ELF-1 (cell line): ENCODE measurements at regions not wholly inside any gene's neighbourhood (a gene's known extent, or its start where the extent isn't known, plus 50 kb on each side); places are given as distances from the start of the nearest gene placed in this dataset.

Experiments
- DNase-seq: peaks from one replicate; pipeline ENCODE4 v3.0.0-alpha.2; 2016; ENCODE audit warnings: low read depth, low spot score

DNA sequence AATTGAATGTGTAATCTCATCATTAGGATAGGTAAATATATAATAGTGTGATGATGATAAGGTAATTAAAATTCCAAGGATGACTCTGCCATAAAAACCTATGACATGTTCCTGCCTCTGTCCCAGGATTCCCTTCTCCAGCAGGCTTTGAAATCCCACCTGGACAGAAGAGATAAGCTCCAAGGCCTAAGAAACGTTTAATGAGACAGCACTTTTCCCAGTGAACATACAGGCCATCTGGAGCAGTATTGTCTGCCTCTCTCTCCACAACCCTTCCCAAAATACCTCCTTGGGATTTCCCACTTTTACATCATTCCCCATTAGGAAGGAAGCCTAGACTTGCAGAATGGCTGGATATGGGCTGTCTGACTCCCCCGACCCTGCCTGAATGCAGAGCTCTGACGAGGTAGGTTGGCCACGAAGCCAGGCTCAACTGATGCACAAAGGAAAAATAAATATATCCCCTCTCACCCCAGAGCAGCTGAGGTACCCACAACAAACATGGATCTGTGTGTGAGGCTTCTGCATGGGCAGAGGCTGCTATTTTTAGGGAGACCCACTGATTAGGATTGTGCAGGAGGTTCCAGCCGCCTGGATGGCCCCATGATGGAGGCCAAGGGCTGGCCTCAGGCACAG lies 71.0 kb downstream of the TMPRSS5 start:
- no peak for DNase-seq

DNA sequence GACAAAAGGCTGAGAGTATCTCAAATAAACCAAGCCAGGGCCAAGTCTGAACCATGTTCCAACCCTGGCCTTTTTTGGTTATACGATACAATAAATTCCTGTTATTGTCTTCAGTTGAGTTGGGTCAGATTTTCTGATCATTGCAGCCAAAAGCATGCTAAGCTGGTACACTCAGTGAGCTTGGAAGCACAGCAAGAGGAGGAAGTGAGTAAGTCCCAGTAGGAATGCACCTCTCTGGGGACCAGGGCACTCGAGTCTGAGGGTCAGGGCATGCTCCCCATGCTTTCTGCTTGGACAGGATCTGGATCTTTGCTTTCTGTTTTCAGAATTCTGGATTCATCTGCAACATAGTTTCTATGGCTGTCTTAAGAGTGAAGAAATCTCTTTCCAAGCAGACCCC lies 73.1 kb downstream of the TMPRSS5 start:
- no peak for DNase-seq

GRCh38 chr11:113629562-113629961 lies 76.5 kb downstream of the TMPRSS5 start:
- no peak for DNase-seq

DNA sequence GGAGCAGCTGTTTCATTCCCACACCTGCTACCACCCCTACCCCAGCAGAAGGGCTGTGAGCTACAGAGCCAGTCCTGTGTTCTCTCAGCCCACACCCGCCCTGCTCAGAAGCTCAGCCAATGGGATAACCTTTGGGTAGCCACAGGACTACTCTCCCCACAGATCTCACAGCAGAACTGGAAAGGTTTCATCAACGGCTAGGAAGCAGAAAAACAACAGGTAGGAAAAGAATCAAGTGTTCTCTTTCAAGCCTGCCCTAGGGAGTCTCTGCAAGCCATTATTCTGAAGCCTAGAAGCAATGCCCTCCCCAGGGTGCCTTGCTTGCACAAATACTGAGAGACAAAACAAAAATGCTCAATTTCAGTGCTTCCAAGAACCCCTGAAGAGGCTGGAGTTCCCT lies 77.2 kb downstream of the TMPRSS5 start:
- peak; percentile 66 for DNase-seq

DNA sequence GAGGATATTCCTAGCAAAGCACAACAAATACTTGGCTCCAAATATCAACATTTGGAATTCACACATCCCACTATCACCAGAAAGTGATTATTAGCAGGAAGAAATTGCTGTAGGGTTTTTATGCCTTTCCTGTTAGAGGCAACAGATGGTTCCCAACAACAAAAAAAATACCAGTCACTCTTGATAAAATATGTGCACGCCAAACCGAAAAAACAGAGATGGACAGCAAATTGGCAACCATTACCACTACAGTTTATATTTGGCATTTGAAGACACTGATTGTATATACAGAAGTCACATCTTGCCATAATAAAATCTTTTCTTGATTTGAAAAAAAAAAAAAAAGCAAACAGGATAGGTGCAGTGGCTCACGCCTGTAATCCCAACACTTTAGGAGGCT lies 78.2 kb downstream of the TMPRSS5 start:
- no peak for DNase-seq

- no peak for DNase-seq
Observed at GRCh38 chr11:113627297-113627696, 78.8 kb downstream of the TMPRSS5 start.

- DNase-seq: no peak
Observed at GRCh38 chr11:113626736-113627135, 79.4 kb downstream of the TMPRSS5 start.

- DNase-seq: no peak
Observed at GRCh38 chr11:113623114-113623513, 83.0 kb downstream of the TMPRSS5 start.

DNA sequence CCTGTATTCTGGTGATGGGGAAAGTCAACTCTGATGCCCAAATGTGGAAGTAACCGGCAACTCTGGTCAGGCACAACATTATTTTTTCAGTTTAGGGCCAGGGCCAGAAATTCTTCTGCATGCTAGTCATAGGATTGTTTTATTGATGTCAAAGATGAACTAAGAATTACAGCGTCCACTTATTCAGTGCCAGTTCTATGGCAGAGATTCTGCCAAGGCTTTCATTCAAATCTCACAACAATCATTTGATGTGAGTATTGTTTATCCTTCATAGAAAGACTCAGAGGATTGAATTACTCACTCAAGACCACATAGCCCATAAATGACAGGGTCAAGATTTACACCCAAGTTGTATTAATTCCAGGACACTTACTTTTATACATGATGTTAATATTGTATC lies 87.7 kb downstream of the TMPRSS5 start:
- no peak for DNase-seq

GRCh38 chr11:113615773-113616172 lies 90.3 kb downstream of the TMPRSS5 start:
- no peak for DNase-seq

- peak; percentile 27 for DNase-seq
Observed at GRCh38 chr11:113615098-113615497, 91.0 kb downstream of the TMPRSS5 start.

DNA sequence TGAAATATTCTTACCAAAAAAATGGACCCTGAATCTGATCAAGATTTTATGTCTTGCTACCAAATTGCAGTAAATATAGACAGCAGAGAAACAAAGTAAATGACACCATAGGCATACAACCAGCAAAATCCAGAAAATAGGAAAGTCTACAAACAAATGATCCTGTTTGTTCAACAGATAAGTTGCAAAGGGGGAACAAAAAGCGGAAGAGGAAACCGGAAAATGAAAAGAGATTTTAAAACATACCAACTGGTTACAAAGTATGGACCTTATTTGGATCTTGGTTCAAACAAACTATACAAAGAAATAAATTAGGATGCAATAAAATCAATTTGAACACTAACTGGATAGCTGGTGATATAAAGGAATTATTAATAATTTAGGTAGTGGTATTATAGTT lies 92.0 kb downstream of the TMPRSS5 start:
- no peak for DNase-seq

DNA sequence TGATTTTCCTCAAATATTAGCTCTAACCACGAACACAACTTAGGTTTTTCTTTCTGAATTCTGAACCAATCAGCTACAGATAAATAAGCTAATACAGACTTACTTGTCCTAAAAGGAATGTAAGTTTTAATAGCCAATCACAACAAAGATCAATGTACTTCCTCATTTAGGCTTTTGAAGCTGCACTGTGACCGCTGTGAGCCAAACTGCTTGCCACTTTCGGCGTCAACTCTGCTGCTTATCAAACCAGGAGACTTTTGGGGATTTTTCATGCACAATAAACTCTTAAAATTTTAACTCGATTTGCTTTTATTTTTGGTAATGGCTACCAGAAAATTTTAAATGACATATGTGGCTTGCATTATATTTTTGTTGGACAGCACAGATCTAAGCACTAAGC lies 92.5 kb downstream of the TMPRSS5 start:
- no peak for DNase-seq

DNA sequence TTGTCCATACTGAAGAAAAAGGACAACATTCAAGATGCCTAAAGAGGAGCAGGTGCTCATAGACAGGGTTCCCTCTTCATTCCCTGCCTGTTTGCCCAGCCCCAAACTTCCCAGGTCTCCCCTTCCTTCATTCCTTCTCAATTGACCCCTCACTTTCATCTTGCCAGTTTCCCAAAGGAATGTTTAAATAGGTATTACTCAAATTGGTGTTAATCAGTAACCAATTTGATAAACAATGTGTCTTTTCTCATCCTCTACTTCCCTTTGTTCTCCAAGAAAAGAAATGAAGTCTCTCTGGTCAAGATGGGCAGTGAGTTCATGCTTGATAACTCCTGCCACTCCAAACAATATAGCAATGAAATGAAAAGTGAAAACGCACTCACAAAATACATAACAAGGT lies 101.9 kb downstream of the TMPRSS5 start:
- DNase-seq: no peak

- no peak for DNase-seq
Observed at GRCh38 chr11:113603277-113604059, 102.6 kb downstream of the TMPRSS5 start.

DNA sequence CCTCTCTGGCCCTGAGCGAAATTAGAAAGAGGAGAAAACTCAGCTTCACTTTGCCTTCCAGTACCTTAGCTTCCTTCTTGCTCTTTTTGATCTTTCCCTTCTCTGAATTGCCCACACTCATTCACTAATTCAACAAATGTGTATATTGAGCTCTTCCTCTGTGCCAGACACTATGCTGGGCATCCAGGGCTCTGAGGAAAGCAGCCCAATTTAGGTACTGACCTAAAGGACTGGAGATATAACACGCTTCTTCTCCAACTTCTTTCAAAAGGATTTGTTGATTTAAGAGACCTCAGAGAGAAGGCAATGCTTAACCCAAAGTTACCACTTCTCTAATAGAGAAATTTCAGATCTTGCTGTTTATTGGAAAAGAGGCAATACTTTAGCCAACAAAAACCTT lies 103.6 kb downstream of the TMPRSS5 start:
- DNase-seq: no peak

DNA sequence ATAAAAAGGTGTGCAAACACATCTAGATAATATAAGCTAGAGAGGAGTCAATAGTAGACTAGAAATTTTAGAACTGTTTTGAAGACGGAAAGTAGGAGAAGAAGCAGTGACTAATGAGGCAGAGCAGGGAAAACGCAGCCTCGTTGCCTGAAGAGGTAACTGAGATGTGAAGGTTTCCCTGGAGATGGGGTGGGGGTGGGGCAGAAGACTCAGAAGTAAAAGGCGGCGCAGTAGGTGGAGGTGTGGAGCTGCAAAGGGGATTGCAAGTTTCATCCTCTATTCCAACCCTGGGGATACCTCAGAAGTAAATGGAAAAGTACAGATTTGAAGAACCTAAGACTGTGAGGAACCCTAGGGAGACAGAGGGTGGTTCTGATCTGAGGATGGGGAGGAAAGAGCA lies 109.5 kb downstream of the TMPRSS5 start:
- no peak for DNase-seq

DNA sequence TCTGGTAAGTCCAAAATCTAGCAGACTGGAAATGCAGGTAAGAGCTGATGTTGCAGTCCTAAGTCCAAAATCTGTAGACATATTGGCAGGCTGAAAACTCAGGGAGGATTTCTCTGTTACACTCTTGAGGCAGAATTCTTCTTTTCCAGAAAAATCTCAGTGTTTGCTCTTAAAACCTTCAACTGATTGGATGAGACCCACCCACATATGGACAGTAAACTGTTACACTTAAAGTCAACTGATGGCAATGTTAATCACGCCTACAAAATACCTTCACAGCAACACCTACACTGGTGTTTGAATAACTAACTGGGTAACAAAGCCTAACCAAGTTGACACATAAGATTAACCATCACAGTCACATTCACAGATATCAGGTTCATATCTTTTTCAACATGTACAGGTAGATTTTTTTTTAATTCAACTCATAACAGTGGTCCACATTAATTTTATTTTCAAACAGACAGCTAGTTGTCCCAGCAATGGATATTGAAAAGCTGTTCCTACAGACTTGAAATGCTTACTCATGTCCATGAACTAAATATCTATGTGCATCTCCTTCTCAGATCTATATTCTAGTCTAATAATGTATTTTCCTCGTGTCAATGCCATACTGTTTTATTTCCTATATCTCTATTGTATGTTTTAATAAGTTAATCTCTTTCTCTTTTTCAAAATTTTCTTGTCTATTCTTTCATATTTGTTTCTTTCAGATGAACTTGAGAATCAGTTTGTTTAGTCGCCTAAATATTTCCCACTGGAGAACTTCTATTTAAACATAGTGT lies 110.1 kb downstream of the TMPRSS5 start:
- DNase-seq: no peak

DNA sequence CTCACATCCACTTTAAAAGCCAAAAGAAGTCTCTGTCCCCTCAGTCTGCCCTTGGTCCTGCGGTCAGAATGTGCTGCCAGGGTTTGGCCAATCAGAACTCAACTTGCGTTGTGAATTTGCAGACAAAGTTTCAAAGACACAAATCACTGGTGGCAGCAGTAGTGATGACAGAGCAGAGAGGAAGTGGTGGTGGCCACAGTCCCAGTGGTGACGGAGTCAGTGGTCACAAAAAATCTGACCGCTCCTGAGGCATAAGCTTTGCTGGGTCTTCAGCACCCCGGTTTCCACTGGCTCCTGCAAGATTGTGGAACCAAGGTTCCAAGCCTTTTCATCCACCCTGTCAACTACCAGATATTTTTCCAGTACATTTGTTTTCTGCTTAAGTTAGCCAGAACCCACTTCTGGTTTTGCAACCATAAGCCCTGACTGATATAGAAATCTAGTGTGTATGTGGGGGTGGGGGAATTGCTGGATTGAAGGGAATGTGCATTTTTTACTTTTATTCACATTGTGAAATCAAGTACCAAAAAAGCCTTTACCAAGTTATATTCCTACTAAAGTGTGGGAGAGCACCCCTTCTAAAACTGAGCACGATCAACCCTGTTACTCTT lies 112.3 kb downstream of the TMPRSS5 start:
- DNase-seq: no peak

DNA sequence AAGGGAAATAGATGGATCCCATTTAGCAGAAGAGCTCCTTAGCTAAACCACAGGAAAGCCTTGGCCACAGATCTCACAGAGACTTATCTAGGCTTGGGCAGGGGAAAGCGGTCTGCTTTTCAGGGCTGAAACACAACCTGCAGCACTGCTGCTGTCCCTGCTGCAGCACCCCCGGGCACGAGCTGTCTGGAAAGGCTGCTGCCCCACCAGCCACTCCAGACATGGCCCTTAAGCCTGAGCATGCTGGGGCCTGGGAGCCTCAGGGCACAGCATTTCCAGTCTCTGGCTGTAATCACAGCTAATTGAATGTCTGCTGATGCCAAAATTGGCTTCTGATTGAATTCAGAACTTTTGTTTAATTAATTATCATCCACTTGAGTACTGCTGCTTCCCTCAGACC lies 115.0 kb downstream of the TMPRSS5 start:
- DNase-seq: peak; percentile 84

DNA sequence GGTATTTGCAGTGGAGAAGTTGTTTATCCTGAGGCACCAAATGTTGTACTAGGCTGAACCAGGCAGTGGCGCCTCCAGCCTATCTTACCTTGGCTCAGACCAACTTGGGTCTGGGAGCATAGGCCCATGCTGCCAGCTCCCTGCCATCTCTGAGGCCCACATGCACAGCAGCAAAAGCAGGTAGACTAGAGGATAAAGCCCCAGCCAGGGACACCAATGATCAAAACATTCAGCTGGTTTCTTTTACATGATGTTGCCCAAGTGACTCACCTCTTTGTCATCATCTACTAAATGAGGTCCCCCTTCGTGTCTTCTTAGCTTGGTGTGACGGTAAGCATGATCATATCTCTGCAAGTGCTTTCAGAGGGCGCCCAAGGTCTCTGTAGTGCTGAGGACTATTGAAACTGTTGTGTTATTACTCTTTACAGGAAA lies 112.1 kb upstream of the DRD2 start:
- no peak for DNase-seq

DNA sequence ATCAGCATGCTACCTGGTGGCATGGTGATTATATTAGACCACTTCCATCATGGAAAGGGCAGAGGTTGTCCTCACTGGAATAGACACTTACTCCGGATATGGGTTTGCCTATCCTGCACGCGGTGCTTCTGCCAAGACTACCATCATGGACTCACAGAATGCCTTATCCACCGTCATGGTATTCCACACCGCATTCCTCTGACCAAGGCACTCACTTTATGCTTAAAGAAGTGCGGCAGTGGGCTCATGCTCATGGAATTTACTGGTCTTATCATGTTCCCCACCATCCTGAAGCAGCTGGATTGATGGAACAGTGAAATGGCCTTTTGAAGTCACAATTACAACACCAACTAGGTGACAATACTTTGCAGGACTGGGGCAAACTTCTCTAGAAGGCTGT lies 109.2 kb upstream of the DRD2 start:
- no peak for DNase-seq
